ENCODE measurements at regions not wholly inside any gene's neighbourhood (a gene's known extent, or its start where the extent isn't known, plus 50 kb on each side); places are given as distances from the start of the nearest gene placed in this dataset.
A peak's percentile ranks its signal among the peaks of the same experiment; 100 is the strongest.
"Not testable (repeated sequence)": the region's sequence is repeated elsewhere in the genome, so short reads cannot be mapped to it uniquely, and the experiment has no call there.

DNA sequence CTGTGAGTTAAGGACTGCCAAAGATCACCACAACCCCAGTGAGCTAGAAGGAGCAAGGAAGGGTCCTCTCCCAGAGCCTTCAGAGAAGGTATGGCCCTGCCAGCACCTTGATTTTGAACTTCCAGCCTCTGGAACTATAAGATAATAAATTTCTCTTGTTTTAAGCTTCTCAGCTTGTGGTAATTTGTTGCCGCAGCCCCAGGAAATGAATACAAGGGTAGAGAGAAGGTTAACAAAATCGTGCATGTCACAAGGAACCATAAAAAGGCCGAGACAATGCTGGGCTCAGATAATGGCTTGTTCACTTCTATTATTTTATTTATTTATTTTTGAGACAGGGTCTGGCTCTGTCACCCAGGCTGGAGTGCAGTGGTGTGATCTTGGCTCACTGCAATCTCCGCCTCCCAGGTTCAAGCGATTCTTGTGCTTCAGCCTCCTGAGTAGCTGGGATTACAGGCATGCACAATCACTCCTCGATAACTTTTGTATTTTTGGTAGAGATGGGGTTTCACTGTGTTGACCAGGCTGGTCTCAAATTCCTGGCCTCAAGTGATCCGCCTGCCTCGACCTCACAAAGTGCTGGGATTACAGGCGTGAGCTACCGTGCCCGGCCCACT is 71.5 kb downstream of the WSB1 start:
- DNase-seq = not testable (repeated sequence)

- no peak for DNase-seq
Measured at GRCh38 chr17:27366437-27366836, 72.5 kb downstream of the WSB1 start.

GRCh38 chr17:27367121-27367981 is 73.4 kb downstream of the WSB1 start:
- no peak for DNase-seq

GRCh38 chr17:27368151-27368795 is 74.4 kb downstream of the WSB1 start:
- no peak for DNase-seq

GRCh38 chr17:27368980-27369379 is 75.1 kb downstream of the WSB1 start:
- no peak for DNase-seq

DNA sequence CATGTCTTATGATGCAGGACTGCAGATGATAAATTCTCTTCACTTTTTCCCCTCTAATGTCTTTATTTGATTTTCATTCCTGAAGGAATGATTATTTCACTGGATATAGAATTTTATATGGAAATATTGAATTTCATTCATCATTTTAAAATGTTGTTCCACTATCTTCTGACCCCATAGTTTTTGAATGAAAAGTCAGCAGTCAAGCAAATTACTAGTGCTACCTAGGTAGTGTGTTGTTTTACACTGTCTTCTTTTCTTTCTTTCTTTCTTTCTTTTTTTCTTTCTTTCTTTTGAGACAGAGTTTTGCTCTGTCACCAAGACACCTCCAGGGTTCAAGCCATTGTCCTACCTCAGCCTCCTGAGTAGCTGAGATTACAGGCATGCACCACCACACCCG is 76.9 kb downstream of the WSB1 start:
- no peak for DNase-seq

DNA sequence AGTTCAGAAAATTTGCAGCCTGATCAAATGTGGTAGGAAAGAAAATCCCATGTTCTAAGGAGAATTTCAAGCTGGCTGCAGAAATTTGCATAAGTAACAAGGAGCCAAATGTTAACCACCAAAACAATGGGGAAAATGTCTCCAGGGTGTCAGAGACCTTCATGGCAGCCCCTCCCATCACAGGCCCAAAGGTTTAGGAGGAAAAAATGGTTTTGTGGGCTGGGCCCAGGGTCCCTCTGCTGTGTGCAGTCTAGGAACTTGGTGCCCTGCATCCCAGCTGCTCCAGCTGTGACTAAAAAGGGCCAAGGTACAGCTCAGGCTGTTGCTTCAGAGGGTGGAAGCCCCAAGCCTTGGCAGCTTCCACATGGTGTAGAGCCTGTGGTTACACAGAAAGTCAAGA is 79.8 kb downstream of the WSB1 start:
- DNase-seq = not testable (repeated sequence)

- no peak for DNase-seq
Measured at GRCh38 chr17:27376637-27377547, 79.4 kb upstream of the KSR1 start.

DNA sequence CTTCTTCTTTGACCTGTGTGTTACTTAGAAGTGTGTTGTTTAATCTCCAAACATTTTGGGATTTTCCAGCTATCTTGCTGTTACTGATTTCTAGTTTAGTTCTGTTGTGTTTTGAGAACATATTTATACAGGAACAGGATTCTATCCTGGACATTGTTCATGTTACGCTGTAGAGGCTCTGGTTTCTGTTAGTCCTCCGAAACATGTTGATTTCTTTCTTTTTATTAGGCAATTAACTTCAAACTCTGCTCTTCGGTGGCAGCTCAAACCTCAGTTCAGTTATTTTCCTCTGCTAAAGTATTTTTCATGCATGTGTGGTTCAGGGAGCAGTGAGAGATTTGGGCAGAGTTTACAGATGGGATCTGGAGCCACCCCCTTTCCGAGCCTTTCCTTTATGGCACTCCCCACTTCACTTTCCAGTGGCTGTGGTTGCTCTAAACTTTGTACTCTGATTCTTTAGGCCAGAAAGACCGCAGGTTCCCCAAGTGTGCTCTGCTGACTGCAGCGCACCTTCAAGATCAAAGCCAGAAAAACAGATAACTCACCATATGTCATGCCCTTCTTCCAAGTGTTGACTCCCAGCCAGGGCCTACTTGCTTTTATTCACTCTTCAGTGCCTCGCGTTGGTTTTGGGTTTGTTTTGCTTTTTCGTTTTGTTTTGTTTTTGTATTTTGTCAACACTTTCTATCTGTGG is 77.6 kb upstream of the KSR1 start:
- DNase-seq = no peak

- DNase-seq = no peak
Measured at GRCh38 chr17:27379888-27380533, 76.2 kb upstream of the KSR1 start.

GRCh38 chr17:27380551-27380950 is 75.7 kb upstream of the KSR1 start:
- DNase-seq = no peak

GRCh38 chr17:27381007-27381501 is 75.2 kb upstream of the KSR1 start:
- peak; percentile 46 for DNase-seq

DNA sequence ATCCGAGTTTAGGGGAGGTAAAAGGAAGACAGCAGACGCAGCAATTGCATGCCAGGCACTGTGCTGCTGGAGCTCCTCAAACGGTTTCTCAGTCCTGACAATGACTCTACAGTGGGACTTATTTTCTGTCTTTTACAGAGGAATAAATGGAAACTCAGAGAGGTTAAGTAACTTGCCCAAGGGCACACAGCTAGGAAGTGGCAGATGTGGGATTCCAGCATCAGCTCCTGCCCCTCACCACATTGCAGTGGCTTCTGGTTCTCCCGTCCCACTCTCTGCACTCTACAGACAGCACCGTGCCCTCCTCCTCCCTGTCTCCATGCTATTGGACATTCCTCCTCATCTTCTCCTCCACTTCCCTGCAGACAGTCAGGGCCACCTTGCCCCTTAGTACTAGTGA is 74.2 kb upstream of the KSR1 start:
- no peak for DNase-seq

GRCh38 chr17:27384261-27384701 is 72.0 kb upstream of the KSR1 start:
- DNase-seq = no peak

DNA sequence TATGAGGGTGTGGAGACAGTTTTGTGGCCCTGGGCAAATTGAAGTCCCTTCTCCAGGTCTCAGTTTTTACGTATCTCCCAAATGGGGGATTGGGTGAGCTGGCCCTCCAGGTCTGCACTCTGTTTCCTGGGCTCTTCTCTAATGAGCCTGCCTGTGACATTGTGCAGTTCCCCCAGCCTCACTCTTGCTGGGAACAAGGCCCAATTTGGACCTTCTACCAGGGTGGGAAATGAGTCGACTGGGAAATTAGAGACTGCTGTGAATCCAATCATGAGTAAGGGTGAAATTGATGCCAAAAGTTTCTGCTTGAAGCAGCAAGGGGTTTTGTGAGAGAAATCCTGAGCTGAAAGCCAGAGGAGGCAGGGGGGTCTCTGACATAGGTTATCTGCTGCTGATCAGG is 71.5 kb upstream of the KSR1 start:
- no peak for DNase-seq

GRCh38 chr17:27385626-27386025 is 70.6 kb upstream of the KSR1 start:
- no peak for DNase-seq

DNA sequence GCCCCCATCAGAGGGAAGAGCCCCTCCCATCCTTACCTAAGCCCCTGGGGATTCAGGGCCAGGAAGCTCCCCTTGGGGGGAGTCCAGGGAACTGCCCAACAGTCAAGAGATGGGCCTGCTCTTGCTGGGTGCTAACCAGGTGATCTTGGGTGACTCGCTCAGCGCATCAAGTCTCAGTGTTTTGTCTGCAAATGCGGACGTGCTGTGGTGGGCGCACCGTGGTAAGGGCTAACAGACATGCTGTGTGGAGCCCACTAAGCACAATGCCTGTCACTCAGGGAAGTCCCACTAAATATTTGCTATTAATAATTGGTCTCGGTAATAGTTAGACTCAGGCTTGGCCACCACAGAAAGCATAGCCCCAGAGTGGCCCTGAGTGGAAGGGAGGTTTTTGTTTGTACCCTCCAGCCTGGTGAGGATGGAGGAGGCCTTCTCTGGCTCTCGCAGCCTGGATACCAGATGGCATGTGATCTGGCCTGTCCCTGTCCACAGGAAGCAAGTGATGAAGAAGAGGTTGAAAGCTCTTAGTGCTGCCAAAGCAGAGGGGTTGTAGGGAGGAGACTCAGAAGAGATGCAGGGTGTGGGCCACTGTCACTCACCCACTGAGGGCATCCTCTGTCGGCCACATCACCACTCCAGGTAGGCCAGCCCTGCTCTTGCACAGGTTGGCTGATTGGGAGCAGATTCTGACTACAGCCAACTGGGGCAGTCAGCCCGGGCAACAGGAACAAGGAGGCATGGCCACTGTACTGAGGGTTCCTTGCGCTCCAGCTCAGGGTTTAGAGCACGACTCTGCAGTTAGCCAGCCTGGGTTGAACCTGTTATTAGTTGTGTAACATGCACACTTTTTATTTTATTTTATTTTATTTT is 69.8 kb upstream of the KSR1 start:
- no peak for DNase-seq

GRCh38 chr17:27389542-27390140 is 66.6 kb upstream of the KSR1 start:
- DNase-seq = no peak

DNA sequence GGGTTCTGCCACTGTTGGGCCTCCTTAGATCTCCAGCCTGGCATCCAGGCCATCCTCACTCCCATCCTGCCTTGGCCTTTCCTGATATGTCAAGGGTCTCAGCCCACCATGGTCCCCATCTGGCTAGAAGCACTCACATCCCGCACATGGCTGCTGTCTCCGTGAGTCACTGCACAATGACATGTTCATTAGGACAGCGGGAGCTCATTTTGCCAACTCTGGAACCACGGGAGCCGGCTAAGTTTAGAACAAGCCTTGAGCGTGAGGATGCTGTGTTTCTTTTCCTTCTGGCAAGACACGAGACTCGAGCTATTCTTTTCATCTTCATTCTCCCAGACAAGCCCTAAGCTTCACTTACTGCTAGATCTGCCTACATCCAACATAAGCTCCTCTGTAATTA is 65.7 kb upstream of the KSR1 start:
- DNase-seq = no peak

- DNase-seq = no peak
Measured at GRCh38 chr17:27391427-27391826, 64.8 kb upstream of the KSR1 start.

All from DMS153 (cell line).